Activated T-cell treated with anti-CD3 and anti-CD28 coated beads for 48 hours (primary cell): ENCODE measurements at regions not wholly inside any gene's neighbourhood (a gene's known extent, or its start where the extent isn't known, plus 50 kb on each side); places are given as distances from the start of the nearest gene placed in this dataset.

Source experiments
- DNase-seq: peaks from one replicate; pipeline ENCODE4 v3.0.0-alpha.2; 2020; ENCODE audit warnings: low read depth

- DNase-seq = no peak
Observed at GRCh38 chr16:64238571-64238970, 883.3 kb downstream of the CDH11 start.

GRCh38 chr16:64236316-64236715 lies 885.5 kb downstream of the CDH11 start:
- no peak for DNase-seq

- DNase-seq = no peak
Observed at GRCh38 chr16:64234200-64234599, 887.7 kb downstream of the CDH11 start.

GRCh38 chr16:64225696-64226095 lies 896.2 kb downstream of the CDH11 start:
- DNase-seq = no peak

- no peak for DNase-seq
Observed at GRCh38 chr16:64225036-64225435, 896.8 kb downstream of the CDH11 start.

- no peak for DNase-seq
Observed at GRCh38 chr16:64217789-64218535, 903.9 kb downstream of the CDH11 start.

GRCh38 chr16:64215730-64216129 lies 906.1 kb downstream of the CDH11 start:
- no peak for DNase-seq

- DNase-seq = no peak
Observed at GRCh38 chr16:64211331-64211730, 910.5 kb downstream of the CDH11 start.

- DNase-seq = no peak
Observed at GRCh38 chr16:64206862-64207261, 915.0 kb downstream of the CDH11 start.

- DNase-seq = no peak
Observed at GRCh38 chr16:64203126-64203525, 918.7 kb downstream of the CDH11 start.

- DNase-seq = no peak
Observed at GRCh38 chr16:64202571-64202970, 919.3 kb downstream of the CDH11 start.

GRCh38 chr16:64196444-64196843 lies 925.4 kb downstream of the CDH11 start:
- no peak for DNase-seq

GRCh38 chr16:64185954-64186353 lies 935.9 kb downstream of the CDH11 start:
- DNase-seq = no peak

- DNase-seq = no peak
Observed at GRCh38 chr16:64184156-64184555, 937.7 kb downstream of the CDH11 start.

GRCh38 chr16:64182985-64183384 lies 938.9 kb downstream of the CDH11 start:
- no peak for DNase-seq

GRCh38 chr16:64181271-64181925 lies 940.5 kb downstream of the CDH11 start:
- DNase-seq = no peak

- no peak for DNase-seq
Observed at GRCh38 chr16:64180136-64180900, 941.5 kb downstream of the CDH11 start.

GRCh38 chr16:64174327-64174726 lies 947.5 kb downstream of the CDH11 start:
- DNase-seq = no peak

- DNase-seq = no peak
Observed at GRCh38 chr16:64172652-64173051, 949.2 kb downstream of the CDH11 start.

- no peak for DNase-seq
Observed at GRCh38 chr16:64172226-64172625, 949.6 kb downstream of the CDH11 start.

GRCh38 chr16:64171632-64172031 lies 950.2 kb downstream of the CDH11 start:
- DNase-seq = no peak

- DNase-seq = no peak
Observed at GRCh38 chr16:64168371-64168770, 953.5 kb downstream of the CDH11 start.

GRCh38 chr16:64167936-64168335 lies 953.9 kb downstream of the CDH11 start:
- DNase-seq = no peak
